ENCODE measurements at regions not wholly inside any gene's neighbourhood (a gene's known extent, or its start where the extent isn't known, plus 50 kb on each side); places are given as distances from the start of the nearest gene placed in this dataset.

- CTCF ChIA-PET: interaction anchor here (0.6 kb wide), 1 partner anchor 11 kb away, joined by 7 read pairs; no protein-coding TSS in a partner anchor
- H3K4me3 Mint-ChIP-seq (ENCODE audit: low read depth, unreplicated experiment): no peak overlapping the region
- no peaks in the 10 kb centered on the region for H3K4me1 Mint-ChIP-seq (ENCODE audit: low read depth, unreplicated experiment)
- no peaks in the 10 kb centered on the region for H3K27me3 Mint-ChIP-seq (ENCODE audit: unreplicated experiment)
- DNase-seq: peak; percentile 7
- no TSS peak for BruUV-seq (replicated peaks)
- H3K27ac Mint-ChIP-seq (ENCODE audit: unreplicated experiment): peak overlapping the region; percentile 9
- intact Hi-C loops (cut with micrococcal nuclease; ENCODE audit: unreplicated experiment): loop anchor here (1.0 kb wide), 1 partner anchor 39 kb away; no protein-coding TSS in a partner anchor
- no peak for TF ChIP-seq CTCF (IDR thresholded peaks at IDR 0.05; ENCODE audit: unreplicated experiment)
- H3K9me3 Mint-ChIP-seq (ENCODE audit: low read depth, unreplicated experiment): peaks cover 6% of the 10 kb centered on the region
- no peaks in the 10 kb centered on the region for H3K36me3 Mint-ChIP-seq (ENCODE audit: insufficient read depth, unreplicated experiment)
Observed at GRCh38 chr17:14699574-14700185, 398.8 kb downstream of the HS3ST3B1 start.

- Mint-ChIP-seq H3K4me3 (ENCODE audit: low read depth, unreplicated experiment) (no peak overlapping the region), H3K4me1 (ENCODE audit: low read depth, unreplicated experiment) (no peaks in the 10 kb centered on the region), H3K27me3 (ENCODE audit: unreplicated experiment) (no peaks in the 10 kb centered on the region), H3K36me3 (ENCODE audit: insufficient read depth, unreplicated experiment) (no peaks in the 10 kb centered on the region), H3K27ac (ENCODE audit: unreplicated experiment) (no peak overlapping the region), H3K9me3 (ENCODE audit: low read depth, unreplicated experiment) (peaks cover 10% of the 10 kb centered on the region)
- no TSS peak for BruUV-seq (replicated peaks)
- CTCF ChIA-PET: interaction anchor here (0.8 kb wide), 1 partner anchor 21 kb away, joined by 3 read pairs; no protein-coding TSS in a partner anchor
- no peak for TF ChIP-seq CTCF (IDR thresholded peaks at IDR 0.05; ENCODE audit: unreplicated experiment)
- no peak for DNase-seq
- intact Hi-C loops (cut with micrococcal nuclease; ENCODE audit: unreplicated experiment): no loop called here
Observed at GRCh38 chr17:14693382-14693781, 392.5 kb downstream of the HS3ST3B1 start.

- CTCF ChIA-PET: no interaction called here
- H3K9me3 Mint-ChIP-seq (ENCODE audit: low read depth, unreplicated experiment): peaks cover 10% of the 10 kb centered on the region
- no peaks in the 10 kb centered on the region for H3K36me3 Mint-ChIP-seq (ENCODE audit: insufficient read depth, unreplicated experiment)
- H3K27me3 Mint-ChIP-seq (ENCODE audit: unreplicated experiment): no peaks in the 10 kb centered on the region
- BruUV-seq (replicated peaks): no TSS peak
- intact Hi-C loops (cut with micrococcal nuclease; ENCODE audit: unreplicated experiment): no loop called here
- H3K27ac Mint-ChIP-seq (ENCODE audit: unreplicated experiment): no peak overlapping the region
- no peaks in the 10 kb centered on the region for H3K4me1 Mint-ChIP-seq (ENCODE audit: low read depth, unreplicated experiment)
- no peak overlapping the region for H3K4me3 Mint-ChIP-seq (ENCODE audit: low read depth, unreplicated experiment)
- TF ChIP-seq CTCF (IDR thresholded peaks at IDR 0.05; ENCODE audit: unreplicated experiment): no peak
- DNase-seq: no peak
Observed at GRCh38 chr17:14690704-14691103, 389.8 kb downstream of the HS3ST3B1 start.

- no peak overlapping the region for H3K27ac Mint-ChIP-seq (ENCODE audit: unreplicated experiment)
- intact Hi-C loops (cut with micrococcal nuclease; ENCODE audit: unreplicated experiment): loop anchor here (10.0 kb wide), 1 partner anchor 187 kb away; no protein-coding TSS in a partner anchor
- no peak for DNase-seq
- H3K4me1 Mint-ChIP-seq (ENCODE audit: low read depth, unreplicated experiment): no peaks in the 10 kb centered on the region
- no TSS peak for BruUV-seq (replicated peaks)
- no peaks in the 10 kb centered on the region for H3K27me3 Mint-ChIP-seq (ENCODE audit: unreplicated experiment)
- CTCF ChIA-PET: no interaction called here
- H3K36me3 Mint-ChIP-seq (ENCODE audit: insufficient read depth, unreplicated experiment): no peaks in the 10 kb centered on the region
- peaks cover 5% of the 10 kb centered on the region for H3K9me3 Mint-ChIP-seq (ENCODE audit: low read depth, unreplicated experiment)
- TF ChIP-seq CTCF (IDR thresholded peaks at IDR 0.05; ENCODE audit: unreplicated experiment): no peak
- H3K4me3 Mint-ChIP-seq (ENCODE audit: low read depth, unreplicated experiment): no peak overlapping the region
Observed at GRCh38 chr17:14688134-14688533, 387.3 kb downstream of the HS3ST3B1 start.

All from Calu3 (cell line).